ENCODE measurements at regions not wholly inside any gene's neighbourhood (a gene's known extent, or its start where the extent isn't known, plus 50 kb on each side); places are given as distances from the start of the nearest gene placed in this dataset.

DNA sequence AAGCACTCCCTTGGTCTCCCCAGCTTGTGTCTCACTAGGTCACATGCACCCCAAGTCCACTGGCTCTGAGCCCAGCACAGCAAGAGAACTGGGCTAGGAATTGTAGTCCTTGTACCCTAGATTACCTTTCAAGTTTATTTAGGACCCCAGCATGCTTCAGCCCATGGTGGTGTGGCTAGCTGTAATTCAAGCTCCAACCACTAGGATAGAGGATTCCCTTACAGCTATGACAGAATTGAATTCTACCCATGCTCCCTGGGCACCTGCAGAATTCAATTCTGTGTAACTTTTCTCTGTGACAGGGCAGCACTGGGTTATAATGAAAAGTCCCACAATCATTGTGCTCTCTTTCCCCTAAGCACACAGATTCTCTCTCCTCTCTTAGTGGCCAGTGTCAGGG is 253.8 kb upstream of the DMD start:
- no peak for DNase-seq

DNA sequence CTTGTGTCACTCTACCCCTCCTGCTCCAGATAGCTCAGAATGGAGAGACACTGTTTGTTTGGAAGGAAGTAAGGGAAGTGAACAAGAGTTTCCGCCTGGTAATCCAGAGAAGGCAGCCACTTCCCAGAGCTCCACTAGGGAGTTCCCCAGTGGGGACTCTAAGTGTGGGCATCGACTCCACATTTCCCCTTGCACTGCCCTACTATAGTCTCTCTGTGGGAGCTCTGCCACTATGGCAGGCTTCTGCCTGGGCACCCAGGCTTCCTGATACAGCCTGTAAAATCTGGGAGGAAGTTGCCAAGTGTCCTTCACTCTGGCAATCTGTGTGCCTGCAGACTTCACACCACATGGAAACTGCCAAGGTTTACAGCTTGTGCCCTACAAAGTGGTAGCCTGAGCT is 245.8 kb upstream of the DMD start:
- no peak for DNase-seq

DNA sequence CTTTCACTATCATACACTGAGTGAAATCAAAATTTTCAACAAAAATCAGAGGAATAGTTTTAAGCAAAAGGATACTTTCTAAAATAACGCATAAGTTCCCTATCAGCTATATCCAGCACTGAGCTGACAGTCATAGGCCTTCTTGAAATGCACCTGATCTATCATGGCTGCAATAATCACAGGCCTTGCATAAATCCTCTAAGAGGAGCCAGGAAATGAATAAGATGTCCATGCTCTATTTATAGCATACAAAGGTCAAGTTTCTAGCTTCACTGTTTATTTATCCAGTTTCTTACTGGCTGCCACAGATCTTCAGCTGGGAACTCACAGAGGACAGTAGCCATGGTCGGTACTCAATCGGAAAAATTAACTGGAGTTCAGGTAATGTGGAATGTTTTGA is 235.9 kb upstream of the DMD start:
- DNase-seq, result no peak

DNA sequence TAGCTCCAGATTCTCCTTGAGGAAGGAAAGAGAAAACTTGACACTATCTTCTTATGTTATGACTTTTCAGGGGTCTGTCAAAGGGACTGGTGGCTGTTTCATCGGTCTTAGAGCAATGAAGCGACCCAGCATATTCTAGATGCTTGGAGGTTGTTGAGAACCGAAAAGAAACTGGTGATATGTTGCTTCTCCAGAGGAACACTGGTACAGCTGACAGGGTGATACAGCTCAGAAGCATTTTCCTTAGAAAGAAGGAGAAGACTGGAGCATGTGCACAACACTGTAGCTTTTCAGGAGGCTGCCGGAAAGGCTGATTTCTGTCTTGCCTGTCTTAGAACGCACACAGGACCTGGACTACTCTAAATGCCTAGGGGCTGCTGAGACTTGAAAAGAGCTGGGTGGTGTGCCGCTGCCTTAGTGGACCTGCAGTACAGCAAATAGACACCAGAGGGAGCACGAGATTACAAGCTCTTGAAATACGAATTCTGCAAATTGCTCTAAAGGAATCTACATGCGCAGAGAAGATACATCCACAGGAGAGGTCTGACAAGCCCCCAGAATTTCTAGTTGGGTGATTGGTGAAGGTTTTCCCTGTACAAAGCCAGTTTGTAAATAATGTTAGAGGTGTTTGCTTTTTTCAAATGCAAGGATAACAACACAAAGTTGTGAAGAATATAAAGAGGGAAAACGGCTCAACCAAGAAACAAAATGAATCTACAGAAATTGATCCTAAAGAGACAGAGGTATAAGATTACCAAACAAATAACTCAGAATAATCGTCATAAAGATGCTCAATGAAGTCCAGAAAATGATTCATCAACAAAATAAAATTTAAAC is 223.1 kb upstream of the DMD start:
- DNase-seq, result peak; percentile 64 to 68

DNA sequence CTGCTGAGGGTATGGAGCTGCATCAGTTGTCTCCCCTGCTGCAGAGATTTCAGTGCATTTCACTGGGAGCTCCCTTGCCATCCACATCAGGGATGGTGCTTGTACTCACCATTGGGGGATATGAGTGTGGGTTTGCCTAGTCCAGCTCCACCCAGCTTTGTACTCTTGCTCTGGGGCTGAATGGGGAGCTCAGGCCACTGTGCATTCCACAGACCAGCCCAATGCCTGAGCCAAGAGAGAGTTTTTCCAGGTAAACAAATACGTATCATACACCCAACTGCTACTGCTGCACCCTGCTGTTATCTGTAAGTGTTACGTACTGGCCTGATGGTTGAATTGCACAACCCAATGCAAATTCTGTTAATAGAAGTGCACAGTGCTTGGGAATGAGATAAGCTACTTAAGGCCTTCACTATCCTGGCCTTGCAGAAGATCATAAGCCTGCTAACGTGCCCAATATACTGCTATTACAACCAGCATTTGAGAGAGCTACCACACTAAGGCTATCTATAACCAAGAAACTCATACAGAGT is 205.0 kb upstream of the DMD start:
- no peak for DNase-seq

DNA sequence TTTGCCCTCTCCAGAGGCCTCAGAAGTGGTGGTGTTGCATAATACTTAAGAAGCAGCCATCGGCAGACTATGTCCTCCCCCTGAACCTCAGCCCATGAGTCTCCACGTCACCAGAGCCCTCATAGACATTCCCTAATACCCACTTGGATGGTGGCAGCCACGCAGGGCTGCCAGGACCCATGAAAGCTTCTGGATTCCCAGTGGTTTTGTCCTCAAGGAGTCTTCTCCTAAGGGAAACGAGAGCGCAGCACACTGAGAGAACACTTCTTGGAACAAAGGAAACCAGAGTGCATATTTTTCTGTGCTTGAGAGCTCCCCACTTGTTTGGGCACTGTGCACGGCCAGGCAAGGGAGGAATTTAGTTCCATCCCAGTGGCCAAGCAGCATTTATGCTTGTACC is 204.1 kb upstream of the DMD start:
- no peak for DNase-seq

DNA sequence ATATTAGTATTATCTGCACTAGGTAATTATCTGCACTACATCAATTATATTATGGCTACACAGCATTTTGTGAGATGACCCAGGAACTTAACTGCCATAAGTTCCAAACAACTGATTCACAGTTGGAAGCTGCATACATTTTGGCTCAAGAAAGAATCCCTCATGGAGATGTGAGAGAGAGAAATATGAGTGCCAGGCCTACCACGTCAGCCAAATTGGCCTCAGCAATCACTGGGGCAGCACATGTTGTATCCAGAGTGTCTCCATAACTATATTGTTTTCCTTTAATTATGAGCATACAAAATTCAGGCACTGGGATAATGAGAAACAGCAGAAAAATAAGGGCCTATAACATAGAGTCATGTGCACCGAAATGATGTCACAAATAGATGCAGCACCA is 174.2 kb upstream of the DMD start:
- no peak for DNase-seq

DNA sequence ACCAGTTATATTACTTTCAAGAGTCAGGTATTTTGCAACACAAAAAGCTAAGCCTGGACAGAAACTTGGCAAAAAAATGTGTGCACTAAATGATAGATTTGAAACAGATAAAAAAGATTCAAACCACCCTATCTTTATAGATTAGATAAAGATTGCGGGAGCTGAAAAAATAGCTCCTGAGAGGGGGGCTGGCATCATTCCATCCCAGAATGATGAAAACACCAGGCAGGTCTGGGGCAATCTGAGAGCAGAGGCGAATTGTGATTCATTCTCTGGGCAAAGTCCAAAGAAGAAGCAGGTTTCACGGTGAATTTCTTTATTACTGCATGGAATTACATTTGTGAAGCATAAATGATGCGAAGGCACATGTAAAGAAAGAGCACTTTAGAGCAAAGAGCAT is 168.5 kb upstream of the DMD start:
- no peak for DNase-seq

DNA sequence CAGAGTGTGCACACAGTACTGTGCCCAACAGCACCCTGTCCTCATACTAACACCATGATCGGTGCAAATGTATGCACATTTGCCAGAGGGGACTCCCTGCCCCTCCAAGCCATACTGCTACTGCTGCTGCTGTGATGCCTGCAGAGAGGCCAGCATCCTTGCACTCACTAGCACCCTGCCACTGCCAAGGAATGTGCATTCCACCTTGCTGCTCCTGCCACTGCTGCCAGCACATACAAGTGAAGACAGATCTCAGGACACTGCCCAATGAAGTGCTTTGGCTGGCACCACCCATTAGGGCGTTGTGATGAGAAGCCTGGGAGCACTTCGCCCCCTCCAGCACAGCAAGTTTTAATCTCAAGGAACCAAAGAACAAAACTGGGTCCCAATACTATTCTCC is 146.3 kb upstream of the DMD start:
- no peak for DNase-seq

DNA sequence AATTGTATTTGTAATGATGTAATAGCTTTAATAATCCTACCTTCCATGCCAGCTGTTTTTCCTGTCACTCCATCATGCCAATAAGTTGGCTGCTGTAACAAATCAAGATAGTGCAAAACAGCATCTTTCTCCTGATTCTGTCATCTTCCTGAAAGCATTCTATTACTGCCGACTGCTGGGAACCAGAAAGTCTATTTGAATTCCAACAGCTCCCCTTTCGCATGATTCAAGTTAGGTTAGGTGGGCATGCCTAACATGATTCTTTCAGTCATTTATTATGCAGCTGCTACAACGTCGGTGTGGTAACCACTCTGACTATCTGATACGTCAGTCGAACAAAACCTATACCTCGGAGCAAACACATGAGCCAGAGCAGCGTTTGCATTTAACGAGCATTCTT is 127.9 kb upstream of the DMD start:
- DNase-seq, result peak in 1 of 2 experiments; percentile 76

DNA sequence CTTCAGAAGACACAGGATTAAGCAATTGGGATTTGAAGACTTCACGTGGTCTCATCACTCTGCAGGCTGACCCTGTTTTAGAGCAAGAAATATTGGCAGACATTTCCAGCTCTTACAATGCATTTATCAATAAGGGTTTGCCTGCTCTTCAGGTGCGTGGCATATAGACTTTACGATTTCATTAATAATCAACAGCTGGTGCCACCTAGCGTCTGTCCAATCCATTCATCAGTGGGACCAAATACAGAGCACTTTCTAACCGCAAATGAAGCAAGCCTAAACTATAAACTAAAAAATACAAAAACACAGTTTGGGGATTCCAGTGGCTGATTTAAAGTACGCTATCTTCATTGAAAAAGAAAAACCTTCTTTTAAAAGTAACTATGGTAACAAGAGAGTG is 125.4 kb upstream of the DMD start:
- DNase-seq, result peak; percentile 37 to 70

DNA sequence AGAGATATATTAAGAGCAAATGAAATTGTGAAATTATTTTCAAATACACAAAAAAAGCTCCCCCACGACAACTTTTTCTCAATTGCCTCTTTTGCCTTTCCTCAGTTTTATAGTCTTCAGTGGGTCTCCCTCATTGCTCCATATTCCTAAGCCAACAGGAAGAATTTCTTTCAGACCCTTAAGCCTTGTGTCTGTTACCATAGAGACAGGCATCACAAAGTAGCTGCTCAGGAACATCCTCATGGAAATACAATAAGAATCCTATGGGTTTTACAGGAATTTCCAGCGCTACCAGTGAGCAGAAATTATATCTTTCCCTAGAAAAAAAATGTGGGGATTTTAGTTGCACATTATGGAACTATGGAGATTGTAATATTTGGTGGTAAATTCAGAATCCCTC is 121.9 kb upstream of the DMD start:
- DNase-seq, result no peak

DNA sequence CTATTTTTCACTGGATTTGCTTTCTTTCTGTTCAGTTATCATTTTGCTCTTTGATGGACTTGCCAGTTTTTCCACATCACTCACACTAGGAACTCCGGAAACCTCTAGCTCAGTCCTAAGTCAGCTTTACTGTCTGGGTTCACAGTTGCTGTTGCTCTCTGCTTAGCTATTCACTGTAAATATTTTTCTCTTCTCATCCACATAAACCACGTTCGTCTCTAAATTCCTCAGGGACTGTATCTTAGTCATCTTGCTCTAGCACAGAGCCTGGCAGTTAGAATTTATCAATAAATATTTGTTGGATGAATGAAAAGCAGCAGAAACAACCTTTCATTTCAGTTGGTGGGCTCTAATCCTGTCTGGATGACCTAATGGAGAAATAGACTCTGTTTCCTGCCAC is 119.4 kb upstream of the DMD start:
- DNase-seq, result no peak

DNA sequence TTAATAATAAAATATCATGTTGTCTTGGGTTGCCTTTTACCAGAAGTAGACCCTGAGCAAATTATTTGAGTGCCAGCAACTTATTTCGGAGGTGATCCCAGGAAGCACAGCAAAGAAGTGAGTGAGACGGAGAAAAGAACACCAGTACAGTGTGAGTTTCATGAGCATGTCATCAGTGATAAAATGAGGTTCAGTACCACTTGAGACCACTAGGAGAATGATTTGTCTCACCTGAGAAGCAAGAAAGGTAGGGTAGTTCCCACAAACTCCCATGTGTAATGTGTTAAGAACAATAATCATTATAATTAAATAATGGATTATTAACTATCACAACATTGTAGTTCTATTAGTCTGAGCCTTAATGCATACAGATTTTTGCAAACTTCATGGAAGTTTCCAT is 112.8 kb upstream of the DMD start:
- DNase-seq, result no peak

DNA sequence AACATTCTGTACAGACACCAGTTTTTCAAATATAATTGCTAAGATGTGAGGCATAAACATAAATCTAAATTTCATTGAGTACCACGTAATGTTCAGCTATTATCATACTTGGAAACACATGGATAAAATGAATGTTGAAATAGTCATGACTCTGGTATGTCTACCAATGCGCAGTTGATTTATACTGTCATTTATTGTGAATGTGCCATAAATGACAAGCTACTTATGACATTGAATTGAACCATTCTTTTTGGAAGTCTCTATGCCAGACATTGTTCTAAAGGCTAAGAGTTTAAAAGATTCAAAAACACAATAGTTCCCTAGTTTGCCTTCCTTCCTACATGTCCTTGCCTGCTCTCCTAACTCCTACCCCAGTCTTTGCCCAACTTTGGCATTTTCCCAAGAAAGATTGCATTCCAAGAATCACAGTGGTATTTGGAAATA is 96.6 kb upstream of the DMD start:
- no peak for DNase-seq

DNA sequence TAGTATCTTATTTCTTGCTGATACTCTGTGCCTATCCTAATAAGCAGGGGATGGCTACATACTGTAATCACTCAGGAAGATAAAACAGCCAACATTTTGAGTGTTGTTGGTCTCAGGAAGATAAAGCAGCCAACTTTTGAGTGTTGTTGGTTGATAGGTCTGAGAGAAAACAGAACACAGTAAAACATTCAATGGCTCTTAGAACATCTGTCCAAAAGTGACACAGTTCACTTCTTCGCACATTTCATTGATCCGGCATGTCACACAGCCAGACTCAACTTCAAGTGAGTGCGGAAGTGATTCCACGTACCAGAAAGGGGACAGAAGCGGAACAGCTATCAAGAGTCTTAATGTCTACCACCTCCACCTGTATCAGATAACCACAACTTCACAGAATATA is 87.3 kb upstream of the DMD start:
- DNase-seq, result no peak

DNA sequence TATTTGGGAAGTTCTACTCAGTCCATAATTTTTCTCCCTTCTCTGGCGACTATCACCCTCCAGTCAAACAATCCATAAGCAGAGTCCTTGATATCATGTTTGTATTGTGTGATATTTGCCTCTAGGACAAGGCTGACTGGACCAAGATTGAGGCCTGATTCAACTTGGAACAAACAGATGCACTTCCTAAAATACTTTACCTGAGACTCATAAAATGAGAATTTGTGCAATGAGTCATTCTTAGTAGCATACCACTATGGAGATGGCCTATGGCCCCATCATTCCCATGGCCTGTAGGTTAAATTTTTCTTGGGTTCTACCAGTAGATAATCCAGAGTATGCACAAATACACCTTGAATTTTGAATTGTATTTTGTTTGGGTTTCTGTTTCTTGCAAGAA is 74.2 kb upstream of the DMD start:
- DNase-seq, result no peak

DNA sequence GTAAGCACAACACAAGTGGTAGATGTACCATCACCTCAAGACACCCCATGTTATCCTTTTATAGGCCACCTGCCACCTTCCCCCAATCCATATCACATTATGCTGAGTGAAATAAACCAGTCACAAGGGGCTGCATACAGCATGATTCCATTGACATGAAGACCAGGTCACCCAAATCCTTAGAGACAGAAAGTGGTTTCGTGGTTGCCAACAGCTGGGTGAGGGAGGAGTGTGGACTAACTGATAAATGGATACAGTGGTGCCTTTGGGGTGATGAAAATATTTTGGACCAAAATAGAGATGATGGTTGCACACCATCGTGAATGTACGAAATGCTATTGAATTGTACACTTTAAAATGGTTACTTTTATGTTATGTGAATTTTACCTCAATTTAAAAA is 65.7 kb upstream of the DMD start:
- no peak for DNase-seq

DNA sequence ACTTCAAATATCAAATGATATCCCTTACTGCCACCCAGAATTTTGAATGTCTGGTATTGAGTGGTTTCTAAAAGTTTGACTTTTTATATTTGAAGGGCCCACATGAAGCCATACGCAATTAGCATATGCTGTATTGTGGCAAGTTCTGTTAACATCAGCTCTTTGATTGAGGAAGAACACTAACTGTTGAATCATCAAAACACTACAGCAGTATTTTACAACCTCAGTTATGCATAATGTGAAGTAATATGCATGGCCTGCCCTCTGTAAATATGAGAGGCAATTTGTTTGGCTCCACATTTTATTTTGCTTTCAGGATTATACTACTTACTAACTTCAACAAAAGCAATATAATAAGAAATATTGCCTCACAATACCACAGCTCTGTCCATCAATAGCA is 62.2 kb upstream of the DMD start:
- DNase-seq, result no peak

DNA sequence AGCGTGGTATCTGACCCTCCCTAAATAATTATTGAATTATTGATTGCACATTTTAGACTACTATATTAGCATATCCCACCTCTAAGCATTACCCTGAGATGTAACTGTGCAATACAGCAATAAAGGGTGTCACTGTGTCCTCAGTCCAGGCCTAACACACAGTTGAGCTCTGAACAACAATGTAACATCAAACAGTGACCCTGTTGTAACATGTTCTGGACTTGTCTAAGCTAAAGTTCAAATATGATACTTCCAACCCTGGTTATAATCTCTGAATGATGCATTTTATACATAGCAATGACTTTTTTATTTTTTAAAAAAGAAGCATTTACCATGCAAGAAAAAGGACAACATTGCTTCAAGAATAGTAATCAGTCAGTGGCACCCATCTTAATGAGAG is 61.6 kb upstream of the DMD start:
- no peak for DNase-seq

Data from NCI-H2081 (cell line).